Coronary artery (tissue), 2 donors: ENCODE measurements at regions not wholly inside any gene's neighbourhood (a gene's known extent, or its start where the extent isn't known, plus 50 kb on each side); places are given as distances from the start of the nearest gene placed in this dataset.

ENCODE experiments used
- DNase-seq: peaks from one replicate; pipeline ENCODE4 v3.0.0-alpha.2; 2017; ENCODE audit warnings: low spot score
- H3K27ac ChIP-seq, 2 donors: fragments of 200-600 bp; sonication (generic); one replicate each; pipeline ENCODE4 v1.5.1; 2016 to 2019
- H3K4me3 ChIP-seq: fragments of 200-600 bp; sonication (generic); 2 replicates; pipeline ENCODE4 v1.5.1; 2016; ENCODE audit warnings: mild to moderate bottlenecking, moderate library complexity
- CTCF ChIP-seq: fragments of 200-600 bp; sonication (generic); IDR thresholded peaks from one replicate; pipeline ENCODE4 v1.5.1; 2019; ENCODE audit warnings: antibody characterized with exemption

- DNase-seq: no peak
- Histone ChIP-seq H3K4me3 (no peak overlapping the region), H3K27ac (no peak overlapping the region)
- no peak for TF ChIP-seq CTCF
Measured at GRCh38 chr3:55320928-55321327, 166.2 kb downstream of the WNT5A start.

DNA sequence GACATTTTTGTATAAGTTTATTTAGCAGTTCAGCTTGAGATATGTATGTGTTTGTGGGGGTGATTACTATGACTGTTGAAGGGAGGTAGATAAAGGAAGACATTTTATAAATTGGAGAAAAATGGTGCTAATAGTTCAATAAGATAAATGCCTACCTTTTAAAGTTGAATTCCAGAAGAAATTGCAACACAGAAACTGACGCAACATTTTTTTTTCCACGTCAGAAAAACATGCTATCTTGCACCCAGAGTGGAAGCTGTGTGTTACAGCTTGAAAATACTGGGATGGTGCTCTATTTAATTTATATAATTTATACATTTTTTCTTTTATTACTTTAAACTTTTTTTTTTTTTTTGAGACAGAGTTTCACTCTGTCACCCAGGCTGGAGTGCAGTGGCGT, 171.7 kb downstream of the WNT5A start:
- no peak for DNase-seq
- H3K27ac ChIP-seq: no peak overlapping the region
- no peak overlapping the region for H3K4me3 ChIP-seq
- no peak for TF ChIP-seq CTCF

- H3K27ac ChIP-seq: no peak overlapping the region
- DNase-seq: no peak
- no peak for TF ChIP-seq CTCF
- no peak overlapping the region for H3K4me3 ChIP-seq
Measured at GRCh38 chr3:55313666-55314065, 173.4 kb downstream of the WNT5A start.

GRCh38 chr3:55309336-55309735, 177.8 kb downstream of the WNT5A start:
- Histone ChIP-seq H3K27ac (no peak overlapping the region), H3K4me3 (no peak overlapping the region)
- TF ChIP-seq CTCF: no peak
- no peak for DNase-seq

GRCh38 chr3:55307622-55308021, 179.5 kb downstream of the WNT5A start:
- H3K4me3 ChIP-seq: no peak overlapping the region
- H3K27ac ChIP-seq: no peak overlapping the region
- DNase-seq: no peak
- TF ChIP-seq CTCF: no peak

GRCh38 chr3:55305696-55306485, 181.2 kb downstream of the WNT5A start:
- TF ChIP-seq CTCF: no peak
- Histone ChIP-seq H3K27ac (no peak overlapping the region), H3K4me3 (no peak overlapping the region)
- DNase-seq: no peak

DNA sequence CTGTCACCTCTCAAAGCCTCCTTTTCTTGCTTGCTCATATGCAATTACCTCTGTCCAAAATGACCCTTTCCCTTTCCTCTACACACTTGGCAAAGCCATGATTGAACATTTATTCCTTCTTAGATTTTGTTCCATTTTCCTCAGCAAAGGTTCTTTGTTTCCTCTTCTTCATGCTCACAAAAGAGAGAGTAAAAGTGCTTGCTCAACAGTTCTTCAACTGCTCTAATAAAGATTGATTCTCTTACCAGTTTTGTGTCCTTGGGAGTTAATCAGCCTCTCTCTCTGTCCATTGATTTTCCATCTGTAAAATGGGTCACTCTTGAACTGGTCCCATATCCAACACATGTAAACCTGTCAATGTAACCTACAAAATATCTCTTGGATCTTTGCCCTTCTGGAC, 186.4 kb downstream of the WNT5A start:
- DNase-seq: no peak
- no peak for TF ChIP-seq CTCF
- Histone ChIP-seq H3K4me3 (no peak overlapping the region), H3K27ac (no peak overlapping the region)
